Neural crest cell (in vitro differentiated cells): ENCODE measurements at regions not wholly inside any gene's neighbourhood (a gene's known extent, or its start where the extent isn't known, plus 50 kb on each side); places are given as distances from the start of the nearest gene placed in this dataset.

Source experiments
- DNase-seq: peaks from one replicate; pipeline ENCODE4 v3.0.0; 2021; ENCODE audit warnings: low read depth, mixed read lengths, low spot score
- H3K27ac Mint-ChIP-seq: one replicate; pipeline ENCODE4 v1.8.0; 2021; ENCODE audit warnings: mild to moderate bottlenecking, mixed read lengths; ENCODE audit not compliant: unreplicated experiment
- H3K27me3 Mint-ChIP-seq: 2 replicates; pipeline ENCODE4 v1.8.0; 2021; ENCODE audit warnings: low read depth, mild to moderate bottlenecking, mixed read lengths
- H3K36me3 Mint-ChIP-seq: 2 replicates; pipeline ENCODE4 v1.8.0; 2021; ENCODE audit warnings: low read depth, mild to moderate bottlenecking, mixed read lengths
- H3K4me1 Mint-ChIP-seq: 2 replicates; pipeline ENCODE4 v1.8.0; 2021; ENCODE audit warnings: mixed read lengths
- H3K4me3 Mint-ChIP-seq: one replicate; pipeline ENCODE4 v1.8.0; 2021; ENCODE audit warnings: mild to moderate bottlenecking, mixed read lengths
- H3K9me3 Mint-ChIP-seq: 2 replicates; pipeline ENCODE4 v1.8.0; 2021; ENCODE audit warnings: mixed read lengths
- TF ChIP-seq, protein P1 (sequence below): fragments of 200-600 bp; sonication (generic); conservative IDR thresholded peaks from 2 replicates; pipeline ENCODE4 v1.5.0; 2021; ENCODE audit warnings: antibody characterized with exemption, mild to moderate bottlenecking

DNA sequence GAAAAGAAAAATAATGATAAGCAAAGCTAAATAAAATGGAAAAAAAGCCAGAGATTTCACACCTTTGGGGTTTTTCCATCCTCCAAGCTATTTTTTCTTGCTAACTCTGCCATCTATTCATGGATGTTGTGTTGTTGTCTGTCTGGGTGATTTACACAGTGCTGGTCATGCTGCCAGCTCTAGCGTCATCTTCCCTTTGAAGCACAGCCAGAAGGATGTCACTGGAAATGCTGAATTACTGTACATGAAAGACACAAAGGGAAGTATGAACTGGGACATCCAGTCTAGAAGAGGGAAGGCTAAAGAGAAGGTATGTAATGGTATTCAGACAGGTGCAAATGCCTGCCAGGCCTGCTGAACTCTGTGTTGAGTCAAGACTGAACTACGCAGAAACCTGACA is 241.9 kb upstream of the STXBP5 start:
- DNase-seq: no peak
- Mint-ChIP-seq H3K4me1 (no peaks in the 10 kb centered on the region), H3K9me3 (peaks cover 11% of the 10 kb centered on the region), H3K27ac (no peak overlapping the region), H3K4me3 (no peak overlapping the region), H3K27me3 (no peaks in the 10 kb centered on the region), H3K36me3 (peaks cover 14% of the 10 kb centered on the region)
- TF ChIP-seq, protein P1, sequence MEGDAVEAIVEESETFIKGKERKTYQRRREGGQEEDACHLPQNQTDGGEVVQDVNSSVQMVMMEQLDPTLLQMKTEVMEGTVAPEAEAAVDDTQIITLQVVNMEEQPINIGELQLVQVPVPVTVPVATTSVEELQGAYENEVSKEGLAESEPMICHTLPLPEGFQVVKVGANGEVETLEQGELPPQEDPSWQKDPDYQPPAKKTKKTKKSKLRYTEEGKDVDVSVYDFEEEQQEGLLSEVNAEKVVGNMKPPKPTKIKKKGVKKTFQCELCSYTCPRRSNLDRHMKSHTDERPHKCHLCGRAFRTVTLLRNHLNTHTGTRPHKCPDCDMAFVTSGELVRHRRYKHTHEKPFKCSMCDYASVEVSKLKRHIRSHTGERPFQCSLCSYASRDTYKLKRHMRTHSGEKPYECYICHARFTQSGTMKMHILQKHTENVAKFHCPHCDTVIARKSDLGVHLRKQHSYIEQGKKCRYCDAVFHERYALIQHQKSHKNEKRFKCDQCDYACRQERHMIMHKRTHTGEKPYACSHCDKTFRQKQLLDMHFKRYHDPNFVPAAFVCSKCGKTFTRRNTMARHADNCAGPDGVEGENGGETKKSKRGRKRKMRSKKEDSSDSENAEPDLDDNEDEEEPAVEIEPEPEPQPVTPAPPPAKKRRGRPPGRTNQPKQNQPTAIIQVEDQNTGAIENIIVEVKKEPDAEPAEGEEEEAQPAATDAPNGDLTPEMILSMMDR: no peak

- no peak overlapping the region for H3K4me3 Mint-ChIP-seq
- no peak for DNase-seq
- TF ChIP-seq, protein P1: no peak
- H3K36me3 Mint-ChIP-seq: peaks cover 16% of the 10 kb centered on the region
- no peak overlapping the region for H3K27ac Mint-ChIP-seq
- H3K27me3 Mint-ChIP-seq: no peaks in the 10 kb centered on the region
- no peaks in the 10 kb centered on the region for H3K4me1 Mint-ChIP-seq
- H3K9me3 Mint-ChIP-seq: peaks cover 11% of the 10 kb centered on the region
Observed at GRCh38 chr6:146965110-146965689, 239.0 kb upstream of the STXBP5 start.

GRCh38 chr6:146968041-146968760 is 236.0 kb upstream of the STXBP5 start:
- Mint-ChIP-seq H3K36me3 (peaks cover 16% of the 10 kb centered on the region), H3K9me3 (peaks cover 11% of the 10 kb centered on the region), H3K4me1 (no peaks in the 10 kb centered on the region), H3K4me3 (no peak overlapping the region), H3K27me3 (no peaks in the 10 kb centered on the region), H3K27ac (no peak overlapping the region)
- no peak for DNase-seq
- TF ChIP-seq, protein P1: no peak

- no peak overlapping the region for H3K4me3 Mint-ChIP-seq
- TF ChIP-seq, protein P1: no peak
- H3K9me3 Mint-ChIP-seq: no peaks in the 10 kb centered on the region
- no peak overlapping the region for H3K27ac Mint-ChIP-seq
- DNase-seq: no peak
- H3K36me3 Mint-ChIP-seq: no peaks in the 10 kb centered on the region
- H3K27me3 Mint-ChIP-seq: no peaks in the 10 kb centered on the region
- no peaks in the 10 kb centered on the region for H3K4me1 Mint-ChIP-seq
Observed at GRCh38 chr6:146972546-146972945, 231.7 kb upstream of the STXBP5 start.

DNA sequence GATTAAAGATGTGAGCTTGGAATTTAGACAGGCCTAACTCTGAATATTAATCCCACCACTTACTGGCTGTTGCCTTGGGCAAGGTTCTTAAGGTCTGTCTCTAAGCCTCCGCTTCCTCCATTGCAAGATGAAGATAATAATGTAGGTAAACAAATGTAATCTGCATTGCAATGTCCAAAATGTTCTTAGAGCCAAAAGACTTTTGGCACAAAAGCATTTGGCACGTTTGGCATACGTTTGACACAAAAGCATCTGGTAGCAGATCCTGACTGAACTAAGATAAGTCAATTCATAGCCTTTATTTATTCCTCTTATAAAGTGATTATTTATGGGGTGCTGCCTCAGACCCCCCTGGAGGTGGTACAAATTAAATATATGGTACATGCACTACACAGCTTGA is 229.9 kb upstream of the STXBP5 start:
- no peaks in the 10 kb centered on the region for H3K36me3 Mint-ChIP-seq
- H3K27me3 Mint-ChIP-seq: no peaks in the 10 kb centered on the region
- no peak for DNase-seq
- no peaks in the 10 kb centered on the region for H3K9me3 Mint-ChIP-seq
- TF ChIP-seq, protein P1: no peak
- no peak overlapping the region for H3K4me3 Mint-ChIP-seq
- no peaks in the 10 kb centered on the region for H3K4me1 Mint-ChIP-seq
- H3K27ac Mint-ChIP-seq: no peak overlapping the region
